ENCODE measurements at regions not wholly inside any gene's neighbourhood (a gene's known extent, or its start where the extent isn't known, plus 50 kb on each side); places are given as distances from the start of the nearest gene placed in this dataset.

- Histone ChIP-seq H3K4me1 (ENCODE audit: control insufficient read depth in 4 of 4, insufficient read depth in 4 of 4, low read length in 3 of 4) (peaks cover 1 to 12% (median 10%) of the 10 kb centered on the region in 4 donors), H3K9ac (ENCODE audit: low read depth in 1 of 2, low read length in 2 of 2) (no peak overlapping the region), H3K27me3 (ENCODE audit: control insufficient read depth in 4 of 4, insufficient read depth in 4 of 4, low read length in 3 of 4) (peaks cover 0 to 7% (median 1%) of the 10 kb centered on the region in 4 donors), H3K27ac (ENCODE audit: low read depth in 1 of 2, low read length in 2 of 2) (no peak overlapping the region), H3K4me3 (ENCODE audit: low read depth in 1 of 3, low read length in 3 of 3) (no peak overlapping the region), H3K9me3 (ENCODE audit: control insufficient read depth in 4 of 4, low read length in 3 of 4) (no peaks in the 10 kb centered on the region), H3K36me3 (ENCODE audit: control insufficient read depth in 4 of 4, insufficient read depth in 3 of 4, low read depth in 1 of 4, low read length in 3 of 4) (no peaks in the 10 kb centered on the region)
- WGBS = 83% methylated on average over 13 of the region's 13 CpGs
- no peak for DNase-seq (ENCODE audit: low spot score)
- TF ChIP-seq GABPA (IDR thresholded peaks at IDR 0.05 in 1 of 2, conservative IDR thresholded peaks at IDR 0.05 in 1 of 2) = no peak
- no peak for TF ChIP-seq RAD21 (IDR thresholded peaks at IDR 0.05)
- no peak for TF ChIP-seq ATF3 (IDR thresholded peaks at IDR 0.05)
- no peak for TF ChIP-seq HNF4A (conservative IDR thresholded peaks at IDR 0.05)
- no peak for TF ChIP-seq SP1 (IDR thresholded peaks at IDR 0.05)
These were observed 435.0 kb upstream of the C2CD4B start for GRCh38 chr15:62599791-62600777.

- no peak overlapping the region for H3K27ac ChIP-seq (ENCODE audit: low read depth in 1 of 2, low read length in 2 of 2)
- TF ChIP-seq JUND (IDR thresholded peaks at IDR 0.05) (no peak), GABPA (IDR thresholded peaks at IDR 0.05 in 1 of 2, conservative IDR thresholded peaks at IDR 0.05 in 1 of 2) (no peak), NR2F2 (IDR thresholded peaks at IDR 0.05) (no peak), REST (IDR thresholded peaks at IDR 0.05) (no peak), ZBTB33 (IDR thresholded peaks at IDR 0.05) (no peak), ATF3 (IDR thresholded peaks at IDR 0.05) (no peak), HNF4A (conservative IDR thresholded peaks at IDR 0.05) (no peak), FOXA1 (IDR thresholded peaks at IDR 0.05) (no peak), MAX (IDR thresholded peaks at IDR 0.05) (no peak), EGR1 (IDR thresholded peaks at IDR 0.05; ENCODE audit: low read depth in 2 of 2) (no peak), CTCF (IDR thresholded peaks at IDR 0.05; ENCODE audit: low read depth, low read length, missing input control) (no peak), TAF1 (conservative IDR thresholded peaks at IDR 0.05) (no peak), SP1 (IDR thresholded peaks at IDR 0.05) (no peak), HNF4G (IDR thresholded peaks at IDR 0.05) (no peak), FOXA2 (IDR thresholded peaks at IDR 0.05) (no peak), YY1 (IDR thresholded peaks at IDR 0.05) (no peak), RAD21 (IDR thresholded peaks at IDR 0.05) (no peak), RXRA (IDR thresholded peaks at IDR 0.05) (no peak)
- no peak overlapping the region for H3K9ac ChIP-seq (ENCODE audit: low read depth in 1 of 2, low read length in 2 of 2)
- H3K4me1 ChIP-seq (ENCODE audit: control insufficient read depth in 4 of 4, insufficient read depth in 4 of 4, low read length in 3 of 4) = peaks cover 1 to 12% (median 10%) of the 10 kb centered on the region in 4 donors
- no peak overlapping the region for H3K4me3 ChIP-seq (ENCODE audit: low read depth in 1 of 3, low read length in 3 of 3)
- no peaks in the 10 kb centered on the region for H3K36me3 ChIP-seq (ENCODE audit: control insufficient read depth in 4 of 4, insufficient read depth in 3 of 4, low read depth in 1 of 4, low read length in 3 of 4)
- DNase-seq (ENCODE audit: low spot score) = no peak
- 93% methylated on average over 9 of the region's 9 CpGs for WGBS
- no peaks in the 10 kb centered on the region for H3K9me3 ChIP-seq (ENCODE audit: control insufficient read depth in 4 of 4, low read length in 3 of 4)
- peaks cover 0 to 7% (median under 1%) of the 10 kb centered on the region in 4 donors for H3K27me3 ChIP-seq (ENCODE audit: control insufficient read depth in 4 of 4, insufficient read depth in 4 of 4, low read length in 3 of 4)
These were observed 436.9 kb upstream of the C2CD4B start for GRCh38 chr15:62601777-62602545.

All from liver (tissue), 8 donors.